Cardiac muscle cell (in vitro differentiated cells and primary cell): ENCODE measurements at regions not wholly inside any gene's neighbourhood (a gene's known extent, or its start where the extent isn't known, plus 50 kb on each side); places are given as distances from the start of the nearest gene placed in this dataset.

ENCODE experiments used
- DNase-seq, 2 donors: peaks; one replicate each; pipeline versions ENCODE4 v3.0.0 to v3.0.0-alpha.2; 2010 to 2017; ENCODE audit warnings: low read depth in 1 of 2, low spot score in 1 of 2
- H3K27ac ChIP-seq: fragments of 200-600 bp; sonication (generic); 2 replicates; pipeline ENCODE4 v1.5.1; 2016
- H3K27me3 ChIP-seq: fragments of 200-600 bp; sonication (generic); 2 replicates; pipeline ENCODE4 v1.6.0; 2016; ENCODE audit warnings: control low read depth
- H3K36me3 ChIP-seq: fragments of 200-600 bp; sonication (generic); 2 replicates; pipeline ENCODE4 v1.5.1; 2016; ENCODE audit warnings: control low read depth
- H3K4me1 ChIP-seq: fragments of 200-600 bp; sonication (generic); 2 replicates; pipeline ENCODE4 v1.8.1; 2017; ENCODE audit warnings: low read depth, mild to moderate bottlenecking, mixed run types
- H3K4me3 ChIP-seq: fragments of 200-600 bp; sonication (generic); 2 replicates; pipeline ENCODE4 v1.5.1; 2016; ENCODE audit warnings: mild to moderate bottlenecking
- H3K9me3 ChIP-seq: fragments of 200-600 bp; sonication (generic); 2 replicates; pipeline ENCODE4 v1.5.1; 2017; ENCODE audit warnings: low read depth, mild to moderate bottlenecking, control low read depth
- TF ChIP-seq, protein P1 (sequence below): IDR thresholded peaks from 2 replicates; pipeline ENCODE4 v1.5.1; 2012; ENCODE audit warnings: low read depth, mild to moderate bottlenecking, low read length

DNA sequence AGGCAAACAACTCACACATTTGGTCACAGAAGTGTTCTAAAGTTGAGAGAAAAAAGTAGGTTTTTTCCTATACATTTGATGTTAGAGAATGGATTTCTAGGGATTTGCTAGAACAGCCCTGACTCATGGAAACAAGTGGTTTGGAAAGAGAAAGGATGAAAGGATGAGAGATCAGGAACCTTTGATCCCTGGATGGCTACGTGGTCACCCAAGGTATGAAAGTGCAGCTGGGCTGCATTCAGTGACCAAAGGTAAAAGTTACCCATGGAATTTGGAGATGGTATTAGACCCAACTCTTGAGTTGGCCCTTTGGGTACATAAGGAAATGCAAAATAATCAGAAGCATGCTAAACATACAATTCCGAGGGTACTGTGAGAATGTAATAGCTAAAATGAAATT lies 61.3 kb upstream of the SPIN1 start:
- no peaks in the 10 kb centered on the region for H3K36me3 ChIP-seq
- H3K27me3 ChIP-seq: no peaks in the 10 kb centered on the region
- H3K4me3 ChIP-seq: no peak overlapping the region
- TF ChIP-seq, protein P1, sequence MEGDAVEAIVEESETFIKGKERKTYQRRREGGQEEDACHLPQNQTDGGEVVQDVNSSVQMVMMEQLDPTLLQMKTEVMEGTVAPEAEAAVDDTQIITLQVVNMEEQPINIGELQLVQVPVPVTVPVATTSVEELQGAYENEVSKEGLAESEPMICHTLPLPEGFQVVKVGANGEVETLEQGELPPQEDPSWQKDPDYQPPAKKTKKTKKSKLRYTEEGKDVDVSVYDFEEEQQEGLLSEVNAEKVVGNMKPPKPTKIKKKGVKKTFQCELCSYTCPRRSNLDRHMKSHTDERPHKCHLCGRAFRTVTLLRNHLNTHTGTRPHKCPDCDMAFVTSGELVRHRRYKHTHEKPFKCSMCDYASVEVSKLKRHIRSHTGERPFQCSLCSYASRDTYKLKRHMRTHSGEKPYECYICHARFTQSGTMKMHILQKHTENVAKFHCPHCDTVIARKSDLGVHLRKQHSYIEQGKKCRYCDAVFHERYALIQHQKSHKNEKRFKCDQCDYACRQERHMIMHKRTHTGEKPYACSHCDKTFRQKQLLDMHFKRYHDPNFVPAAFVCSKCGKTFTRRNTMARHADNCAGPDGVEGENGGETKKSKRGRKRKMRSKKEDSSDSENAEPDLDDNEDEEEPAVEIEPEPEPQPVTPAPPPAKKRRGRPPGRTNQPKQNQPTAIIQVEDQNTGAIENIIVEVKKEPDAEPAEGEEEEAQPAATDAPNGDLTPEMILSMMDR: no peak
- H3K9me3 ChIP-seq: no peaks in the 10 kb centered on the region
- DNase-seq: no peak
- no peak overlapping the region for H3K27ac ChIP-seq
- H3K4me1 ChIP-seq: no peaks in the 10 kb centered on the region

GRCh38 chr9:88326015-88326414 lies 62.2 kb upstream of the SPIN1 start:
- no peak overlapping the region for H3K4me3 ChIP-seq
- TF ChIP-seq, protein P1: no peak
- DNase-seq: no peak

GRCh38 chr9:88322906-88323566 lies 65.2 kb upstream of the SPIN1 start:
- Histone ChIP-seq H3K36me3 (no peaks in the 10 kb centered on the region), H3K4me1 (no peaks in the 10 kb centered on the region), H3K9me3 (no peaks in the 10 kb centered on the region), H3K27ac (no peak overlapping the region), H3K27me3 (no peaks in the 10 kb centered on the region), H3K4me3 (no peak overlapping the region)
- peak in 1 of 2 donors; percentile 78 for DNase-seq
- TF ChIP-seq, protein P1: no peak

More at GRCh38 chr9:88326015-88326414, 62.2 kb upstream of the SPIN1 start:
- H3K9me3 ChIP-seq: no peaks in the 10 kb centered on the region
- no peaks in the 10 kb centered on the region for H3K27me3 ChIP-seq
- H3K4me1 ChIP-seq: no peaks in the 10 kb centered on the region
- H3K36me3 ChIP-seq: no peaks in the 10 kb centered on the region
- H3K27ac ChIP-seq: no peak overlapping the region

DNA sequence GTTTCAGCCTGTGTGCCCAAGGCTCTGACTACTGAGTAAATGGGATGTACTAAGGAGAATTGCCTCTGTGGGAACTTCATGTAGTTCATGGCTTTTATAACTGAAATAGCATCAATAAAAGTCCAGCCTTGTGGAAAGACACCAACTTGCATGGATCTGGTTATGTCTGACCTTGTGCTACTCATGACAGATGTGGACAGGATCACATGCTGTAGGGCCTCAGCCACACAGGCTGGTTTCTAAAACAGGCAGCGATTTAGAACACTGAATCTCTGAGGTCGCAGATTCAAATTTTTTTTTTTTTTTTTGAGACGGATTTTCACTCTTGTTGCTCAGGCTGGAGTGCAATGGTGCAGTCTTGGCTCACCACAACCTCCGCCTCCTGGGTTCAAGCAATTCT lies 66.5 kb upstream of the SPIN1 start:
- H3K9me3 ChIP-seq: no peaks in the 10 kb centered on the region
- no peak overlapping the region for H3K27ac ChIP-seq
- TF ChIP-seq, protein P1: no peak
- H3K36me3 ChIP-seq: no peaks in the 10 kb centered on the region
- H3K27me3 ChIP-seq: no peaks in the 10 kb centered on the region
- H3K4me1 ChIP-seq: no peaks in the 10 kb centered on the region
- no peak for DNase-seq
- H3K4me3 ChIP-seq: no peak overlapping the region

DNA sequence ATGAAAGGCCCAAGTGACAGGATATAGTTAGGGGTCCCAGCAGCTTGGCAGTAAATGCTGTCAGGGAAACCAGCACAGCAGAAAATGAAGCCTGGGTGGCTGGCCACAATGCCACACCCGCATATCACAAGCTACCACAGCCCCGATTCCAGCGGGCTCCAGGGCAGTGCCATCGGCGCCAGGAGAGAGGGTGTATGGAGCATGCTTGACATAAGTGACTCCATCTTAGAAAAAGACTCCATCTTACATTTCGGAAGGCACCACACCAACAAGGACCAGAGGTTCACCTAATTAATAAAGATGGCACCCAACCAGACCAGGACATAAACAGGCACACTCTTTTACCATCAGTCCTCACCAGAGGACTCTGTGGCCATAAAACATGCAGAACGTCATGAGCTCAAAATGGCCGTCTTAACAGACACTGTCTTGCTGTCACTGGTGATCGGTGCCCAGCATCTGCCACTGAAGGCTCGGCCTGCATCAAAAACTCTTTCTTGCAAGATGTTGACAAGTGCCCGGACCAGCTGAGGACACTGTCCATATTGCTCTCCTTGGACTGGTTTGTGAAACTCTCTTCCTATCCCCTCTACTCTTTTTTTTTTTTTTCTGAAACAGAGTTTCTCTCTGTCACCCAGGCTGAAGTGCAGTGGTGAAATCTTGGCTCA lies 67.4 kb upstream of the SPIN1 start:
- DNase-seq: no peak
- no peak overlapping the region for H3K27ac ChIP-seq
- H3K27me3 ChIP-seq: no peaks in the 10 kb centered on the region

More for the DNA sequence above, 67.4 kb upstream of the SPIN1 start:
- TF ChIP-seq, protein P1: no peak
- Histone ChIP-seq H3K9me3 (no peaks in the 10 kb centered on the region), H3K4me1 (no peaks in the 10 kb centered on the region), H3K4me3 (no peak overlapping the region), H3K36me3 (no peaks in the 10 kb centered on the region)
